Left ventricle myocardium inferior (tissue), 1 donor: ENCODE measurements at regions not wholly inside any gene's neighbourhood (a gene's known extent, or its start where the extent isn't known, plus 50 kb on each side); places are given as distances from the start of the nearest gene placed in this dataset.
"Not testable (repeated sequence)": the region's sequence is repeated elsewhere in the genome, so short reads cannot be mapped to it uniquely, and the experiment has no call there.

Experiments used
- DNase-seq: peaks from one replicate; pipeline ENCODE4 v3.0.0-alpha.2; 2020
- H3K27ac ChIP-seq: fragments of 200-600 bp; replicated peaks from 2 replicates; pipeline ENCODE4 v1.8.0; 2021
- H3K27me3 ChIP-seq: fragments of 200-600 bp; 2 replicates; pipeline ENCODE4 v1.8.0; 2021; ENCODE audit warnings: low read depth
- H3K36me3 ChIP-seq: fragments of 200-600 bp; 2 replicates; pipeline ENCODE4 v1.8.0; 2021
- H3K4me1 ChIP-seq: fragments of 200-600 bp; 2 replicates; pipeline ENCODE4 v1.8.0; 2021
- H3K4me3 ChIP-seq: fragments of 200-600 bp; 2 replicates; pipeline ENCODE4 v1.8.0; 2021; ENCODE audit warnings: mild to moderate bottlenecking, moderate library complexity
- H3K9me3 ChIP-seq: fragments of 200-600 bp; replicated peaks from 2 replicates; pipeline ENCODE4 v1.8.0; 2021
- intact Hi-C: fragments of 100-400 bp; cut with micrococcal nuclease; formaldehyde crosslinking; loops from one replicate; pipeline ENCODE4 v1.11.0; 2022
- TF ChIP-seq, protein P1 (sequence below): fragments of 200-600 bp; IDR thresholded peaks from 2 replicates; pipeline ENCODE4 v1.8.0; 2021; ENCODE audit warnings: antibody characterized with exemption, mild to moderate bottlenecking, borderline replicate concordance
- donor health status: DM: no; HTN: yes; CAD: no; lungs with severe emphysema.

GRCh38 chr2:31802711-31803110 is 208.1 kb downstream of the MEMO1 start:
- H3K27ac ChIP-seq: no peak overlapping the region
- TF ChIP-seq, protein P1, sequence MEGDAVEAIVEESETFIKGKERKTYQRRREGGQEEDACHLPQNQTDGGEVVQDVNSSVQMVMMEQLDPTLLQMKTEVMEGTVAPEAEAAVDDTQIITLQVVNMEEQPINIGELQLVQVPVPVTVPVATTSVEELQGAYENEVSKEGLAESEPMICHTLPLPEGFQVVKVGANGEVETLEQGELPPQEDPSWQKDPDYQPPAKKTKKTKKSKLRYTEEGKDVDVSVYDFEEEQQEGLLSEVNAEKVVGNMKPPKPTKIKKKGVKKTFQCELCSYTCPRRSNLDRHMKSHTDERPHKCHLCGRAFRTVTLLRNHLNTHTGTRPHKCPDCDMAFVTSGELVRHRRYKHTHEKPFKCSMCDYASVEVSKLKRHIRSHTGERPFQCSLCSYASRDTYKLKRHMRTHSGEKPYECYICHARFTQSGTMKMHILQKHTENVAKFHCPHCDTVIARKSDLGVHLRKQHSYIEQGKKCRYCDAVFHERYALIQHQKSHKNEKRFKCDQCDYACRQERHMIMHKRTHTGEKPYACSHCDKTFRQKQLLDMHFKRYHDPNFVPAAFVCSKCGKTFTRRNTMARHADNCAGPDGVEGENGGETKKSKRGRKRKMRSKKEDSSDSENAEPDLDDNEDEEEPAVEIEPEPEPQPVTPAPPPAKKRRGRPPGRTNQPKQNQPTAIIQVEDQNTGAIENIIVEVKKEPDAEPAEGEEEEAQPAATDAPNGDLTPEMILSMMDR: no peak
- H3K4me1 ChIP-seq: no peaks in the 10 kb centered on the region
- DNase-seq: no peak
- intact Hi-C loops: no loop called here
- peaks cover 9% of the 10 kb centered on the region for H3K9me3 ChIP-seq
- H3K36me3 ChIP-seq: no peaks in the 10 kb centered on the region
- H3K4me3 ChIP-seq: no peak overlapping the region
- peaks cover 6% of the 10 kb centered on the region for H3K27me3 ChIP-seq

DNA sequence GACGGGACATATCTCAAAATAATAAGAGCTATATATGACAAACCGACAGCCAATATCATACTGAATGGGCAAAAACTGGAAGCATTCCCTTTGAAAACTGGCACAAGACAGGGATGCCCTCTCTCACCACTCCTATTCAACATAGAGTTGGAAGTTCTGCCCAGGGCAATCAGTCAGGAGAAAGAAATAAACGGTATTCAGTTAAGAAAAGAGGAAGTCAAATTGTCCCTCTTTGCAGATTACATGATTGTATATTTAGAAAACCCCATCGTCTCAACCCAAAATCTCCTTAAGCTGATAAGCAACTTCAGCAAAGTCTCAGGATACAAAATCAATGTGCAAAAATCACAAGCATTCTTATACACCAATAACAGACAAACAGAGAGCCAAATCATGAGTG is 211.5 kb downstream of the MEMO1 start:
- H3K36me3 ChIP-seq, H3K27ac ChIP-seq, DNase-seq, H3K4me3 ChIP-seq, H3K27me3 ChIP-seq, intact Hi-C loops, H3K4me1 ChIP-seq: not testable (repeated sequence)
- peaks cover 23% of the 10 kb centered on the region for H3K9me3 ChIP-seq

DNA sequence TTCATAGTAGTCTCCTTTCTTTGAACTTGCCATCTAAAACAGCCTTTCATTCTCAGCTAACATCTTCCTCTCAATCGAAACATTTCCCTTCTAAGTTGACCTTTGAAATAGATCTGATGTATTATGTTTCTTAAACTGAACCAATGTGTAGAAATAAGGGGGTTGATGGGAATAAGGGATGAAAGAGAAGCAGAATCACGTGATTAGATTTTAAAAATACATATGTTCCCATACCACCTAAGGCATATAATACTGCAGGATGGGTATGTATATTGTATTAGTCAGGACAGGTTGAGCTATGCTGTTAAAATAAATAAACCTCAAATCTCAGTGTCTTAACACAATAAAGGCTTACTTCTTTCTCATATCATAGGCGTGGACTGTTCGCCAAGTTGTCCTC is 207.5 kb upstream of the SRD5A2 start:
- Histone ChIP-seq H3K27ac (no peak overlapping the region), H3K27me3 (no peaks in the 10 kb centered on the region), H3K36me3 (no peaks in the 10 kb centered on the region), H3K4me3 (no peak overlapping the region), H3K9me3 (peaks cover 7% of the 10 kb centered on the region), H3K4me1 (no peaks in the 10 kb centered on the region)
- DNase-seq: no peak
- intact Hi-C loops: no loop called here
- TF ChIP-seq, protein P1: no peak

- no peaks in the 10 kb centered on the region for H3K4me1 ChIP-seq
- no peaks in the 10 kb centered on the region for H3K36me3 ChIP-seq
- no peaks in the 10 kb centered on the region for H3K27me3 ChIP-seq
- intact Hi-C loops: no loop called here
- TF ChIP-seq, protein P1: no peak
- H3K9me3 ChIP-seq: peaks cover 23% of the 10 kb centered on the region
- no peak overlapping the region for H3K27ac ChIP-seq
- H3K4me3 ChIP-seq: no peak overlapping the region
- no peak for DNase-seq
Observed at GRCh38 chr2:31785876-31786275, 205.1 kb upstream of the SRD5A2 start.

DNA sequence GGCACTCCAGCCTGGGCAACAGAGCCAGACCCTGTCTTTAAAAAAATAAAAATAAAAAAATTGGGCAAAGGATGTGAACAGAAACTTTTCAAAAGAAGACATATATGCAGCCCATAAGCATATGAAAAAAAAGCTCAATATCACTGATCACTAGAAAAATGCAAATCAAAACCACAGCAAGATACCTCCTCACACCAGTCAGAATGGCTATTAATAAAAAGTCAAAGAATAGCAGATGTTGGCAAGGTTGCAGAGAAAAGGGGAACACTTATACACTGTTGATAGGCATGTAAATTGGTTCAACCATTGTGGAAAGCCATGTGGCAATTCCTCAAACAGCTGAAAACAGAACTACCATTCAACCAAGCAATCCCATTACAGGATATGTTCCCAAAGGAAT is 204.1 kb upstream of the SRD5A2 start:
- no peak for DNase-seq

GRCh38 chr2:31783446-31784091 is 202.8 kb upstream of the SRD5A2 start:
- H3K27me3 ChIP-seq, DNase-seq, H3K36me3 ChIP-seq, H3K4me1 ChIP-seq, H3K4me3 ChIP-seq, H3K27ac ChIP-seq, intact Hi-C loops: not testable (repeated sequence)
- H3K9me3 ChIP-seq: peaks cover 25% of the 10 kb centered on the region

More for the DNA sequence above, 204.1 kb upstream of the SRD5A2 start:
- no peaks in the 10 kb centered on the region for H3K36me3 ChIP-seq
- H3K9me3 ChIP-seq: peaks cover 25% of the 10 kb centered on the region
- no peak overlapping the region for H3K27ac ChIP-seq
- intact Hi-C loops: no loop called here
- H3K4me3 ChIP-seq: no peak overlapping the region
- no peaks in the 10 kb centered on the region for H3K4me1 ChIP-seq
- no peaks in the 10 kb centered on the region for H3K27me3 ChIP-seq
- TF ChIP-seq, protein P1: no peak

GRCh38 chr2:31778153-31778552 is 197.4 kb upstream of the SRD5A2 start:
- intact Hi-C loops: no loop called here
- H3K36me3 ChIP-seq: no peaks in the 10 kb centered on the region
- no peak overlapping the region for H3K27ac ChIP-seq
- no peak overlapping the region for H3K4me3 ChIP-seq
- DNase-seq: no peak
- peaks cover 17% of the 10 kb centered on the region for H3K9me3 ChIP-seq
- H3K4me1 ChIP-seq: no peaks in the 10 kb centered on the region
- TF ChIP-seq, protein P1: no peak
- H3K27me3 ChIP-seq: peaks cover 9% of the 10 kb centered on the region
